ENCODE measurements at regions not wholly inside any gene's neighbourhood (a gene's known extent, or its start where the extent isn't known, plus 50 kb on each side); places are given as distances from the start of the nearest gene placed in this dataset.

GRCh38 chr22:49040111-49040510 is 787.6 kb downstream of the BRD1 start:
- H3K9me3 ChIP-seq (ENCODE audit: low read depth), result no peaks in the 10 kb centered on the region
- no peaks in the 10 kb centered on the region for H4K20me1 ChIP-seq (ENCODE audit: insufficient read depth)
- WGBS, 2 experiments (ENCODE audit: low coverage in 1 of 2, low lambda C conversion rate in 2 of 2, missing lambda C conversion rate in 2 of 2), result 7 to 13% methylated on average over 8 of the region's 8 CpGs
- no peaks in the 10 kb centered on the region for H3K79me2 ChIP-seq (ENCODE audit: insufficient read depth)
- in situ Hi-C loops (cut with MboI), result no loop called here
- TF ChIP-seq EZH2phosphoT487 (IDR thresholded peaks at IDR 0.05; ENCODE audit: insufficient read depth, low read depth) (no peak), EZH2 (IDR thresholded peaks at IDR 0.05; ENCODE audit: insufficient read depth, poor library complexity, severe bottlenecking) (no peak)
- DNase-seq, result no peak
- H3K36me3 ChIP-seq (ENCODE audit: low read depth), result no peaks in the 10 kb centered on the region
- H3F3A ChIP-seq (ENCODE audit: insufficient read depth), result no peaks in the 10 kb centered on the region
- H3K4me1 ChIP-seq (ENCODE audit: insufficient read depth), result no peaks in the 10 kb centered on the region
- no peak overlapping the region for H2AFZ ChIP-seq
- H3K9ac ChIP-seq, result no peak overlapping the region
- H3K4me2 ChIP-seq (ENCODE audit: unreplicated experiment), result no peak overlapping the region
- no peak overlapping the region for H3K27ac ChIP-seq
- H3K9me2 ChIP-seq (ENCODE audit: insufficient read depth), result no peaks in the 10 kb centered on the region
- H3K27me3 ChIP-seq (replicated peaks; ENCODE audit: insufficient read depth), result no peaks in the 10 kb centered on the region
- H3K4me3 ChIP-seq, result no peak overlapping the region

- Histone ChIP-seq H3K9me2 (ENCODE audit: insufficient read depth) (no peaks in the 10 kb centered on the region), H3K27me3 (replicated peaks; ENCODE audit: insufficient read depth) (no peaks in the 10 kb centered on the region), H4K20me1 (ENCODE audit: insufficient read depth) (no peaks in the 10 kb centered on the region), H3K79me2 (ENCODE audit: insufficient read depth) (no peaks in the 10 kb centered on the region), H3K9ac (no peak overlapping the region), H3K4me2 (ENCODE audit: unreplicated experiment) (no peak overlapping the region), H3K36me3 (ENCODE audit: low read depth) (no peaks in the 10 kb centered on the region), H3K27ac (no peak overlapping the region), H3K4me3 (no peak overlapping the region), H3F3A (ENCODE audit: insufficient read depth) (no peaks in the 10 kb centered on the region), H3K9me3 (ENCODE audit: low read depth) (no peaks in the 10 kb centered on the region), H3K4me1 (ENCODE audit: insufficient read depth) (no peaks in the 10 kb centered on the region), H2AFZ (no peak overlapping the region)
- TF ChIP-seq EZH2phosphoT487 (IDR thresholded peaks at IDR 0.05; ENCODE audit: insufficient read depth, low read depth) (no peak), EZH2 (IDR thresholded peaks at IDR 0.05; ENCODE audit: insufficient read depth, poor library complexity, severe bottlenecking) (no peak)
- 5 to 9% methylated on average over 7 of the region's 7 CpGs for WGBS, 2 experiments (ENCODE audit: low coverage in 1 of 2, low lambda C conversion rate in 2 of 2, missing lambda C conversion rate in 2 of 2)
- in situ Hi-C loops (cut with MboI), result no loop called here
- DNase-seq, result no peak
Measured at GRCh38 chr22:49039625-49040024, 788.0 kb downstream of the BRD1 start.

GRCh38 chr22:49037701-49038245 is 789.9 kb downstream of the BRD1 start:
- Histone ChIP-seq H3K36me3 (ENCODE audit: low read depth) (no peaks in the 10 kb centered on the region), H3K9me2 (ENCODE audit: insufficient read depth) (no peaks in the 10 kb centered on the region), H3K4me3 (no peak overlapping the region), H3K4me1 (ENCODE audit: insufficient read depth) (no peaks in the 10 kb centered on the region), H3K9ac (no peak overlapping the region), H3K27ac (no peak overlapping the region), H3K79me2 (ENCODE audit: insufficient read depth) (no peaks in the 10 kb centered on the region), H2AFZ (no peak overlapping the region), H3K9me3 (ENCODE audit: low read depth) (no peaks in the 10 kb centered on the region), H3K27me3 (replicated peaks; ENCODE audit: insufficient read depth) (no peaks in the 10 kb centered on the region), H4K20me1 (ENCODE audit: insufficient read depth) (no peaks in the 10 kb centered on the region), H3F3A (ENCODE audit: insufficient read depth) (no peaks in the 10 kb centered on the region), H3K4me2 (ENCODE audit: unreplicated experiment) (no peak overlapping the region)
- in situ Hi-C loops (cut with MboI), result no loop called here
- 71 to 75% methylated on average over 14 of the region's 14 CpGs for WGBS, 2 experiments (ENCODE audit: low coverage in 1 of 2, low lambda C conversion rate in 2 of 2, missing lambda C conversion rate in 2 of 2)
- TF ChIP-seq EZH2phosphoT487 (IDR thresholded peaks at IDR 0.05; ENCODE audit: insufficient read depth, low read depth) (no peak), EZH2 (IDR thresholded peaks at IDR 0.05; ENCODE audit: insufficient read depth, poor library complexity, severe bottlenecking) (no peak)
- no peak for DNase-seq

GRCh38 chr22:49036513-49036912 is 791.2 kb downstream of the BRD1 start:
- in situ Hi-C loops (cut with MboI), result no loop called here
- Histone ChIP-seq H4K20me1 (ENCODE audit: insufficient read depth) (no peaks in the 10 kb centered on the region), H2AFZ (no peak overlapping the region), H3K4me3 (no peak overlapping the region), H3K9me3 (ENCODE audit: low read depth) (no peaks in the 10 kb centered on the region), H3K4me1 (ENCODE audit: insufficient read depth) (no peaks in the 10 kb centered on the region), H3F3A (ENCODE audit: insufficient read depth) (no peaks in the 10 kb centered on the region), H3K9me2 (ENCODE audit: insufficient read depth) (no peaks in the 10 kb centered on the region), H3K27me3 (replicated peaks; ENCODE audit: insufficient read depth) (no peaks in the 10 kb centered on the region), H3K36me3 (ENCODE audit: low read depth) (no peaks in the 10 kb centered on the region), H3K4me2 (ENCODE audit: unreplicated experiment) (no peak overlapping the region), H3K79me2 (ENCODE audit: insufficient read depth) (no peaks in the 10 kb centered on the region), H3K9ac (no peak overlapping the region), H3K27ac (no peak overlapping the region)
- WGBS, 2 experiments (ENCODE audit: low coverage in 1 of 2, low lambda C conversion rate in 2 of 2, missing lambda C conversion rate in 2 of 2), result 65 to 67% methylated on average over 10 of the region's 10 CpGs
- no peak for TF ChIP-seq EZH2phosphoT487 (IDR thresholded peaks at IDR 0.05; ENCODE audit: insufficient read depth, low read depth)
- no peak for TF ChIP-seq EZH2 (IDR thresholded peaks at IDR 0.05; ENCODE audit: insufficient read depth, poor library complexity, severe bottlenecking)
- DNase-seq, result no peak
